NB4 (cell line): ENCODE measurements at regions not wholly inside any gene's neighbourhood (a gene's known extent, or its start where the extent isn't known, plus 50 kb on each side); places are given as distances from the start of the nearest gene placed in this dataset.

Experiments
- POLR2A ChIP-seq: IDR thresholded peaks from 2 replicates; pipeline ENCODE4 v1.6.1; 2011; ENCODE audit warnings: mild to moderate bottlenecking; ENCODE audit not compliant: insufficient read length; ENCODE audit errors: extremely low read depth
- TF ChIP-seq, protein P1 (sequence below): IDR thresholded peaks from one replicate; pipeline ENCODE4 v1.5.1; 2012; ENCODE audit warnings: low read depth, low read length
- TF ChIP-seq, protein P2 (sequence below): IDR thresholded peaks from 2 replicates; pipeline ENCODE4 v1.6.1; 2011; ENCODE audit warnings: low read depth, low read length

DNA sequence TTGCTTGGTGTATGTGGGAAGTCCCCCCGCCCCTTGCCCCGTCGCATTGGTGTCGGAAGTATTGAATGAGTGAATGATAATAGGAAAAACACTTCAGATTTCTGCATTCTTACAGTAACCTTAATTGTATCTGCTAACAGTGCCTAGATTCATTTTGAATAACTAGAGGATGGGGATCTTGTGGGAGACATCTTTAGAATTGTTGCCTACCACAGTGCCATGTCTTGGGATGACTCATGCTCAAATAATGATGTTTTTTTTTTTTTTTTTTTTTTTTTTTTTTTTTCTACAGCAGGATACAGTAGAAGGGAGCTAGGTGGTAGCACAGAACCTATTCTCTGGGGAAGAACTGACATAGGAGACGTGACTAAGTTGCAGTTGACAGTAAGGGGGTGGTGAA lies 237.9 kb downstream of the USP25 start:
- TF ChIP-seq, protein P1, sequence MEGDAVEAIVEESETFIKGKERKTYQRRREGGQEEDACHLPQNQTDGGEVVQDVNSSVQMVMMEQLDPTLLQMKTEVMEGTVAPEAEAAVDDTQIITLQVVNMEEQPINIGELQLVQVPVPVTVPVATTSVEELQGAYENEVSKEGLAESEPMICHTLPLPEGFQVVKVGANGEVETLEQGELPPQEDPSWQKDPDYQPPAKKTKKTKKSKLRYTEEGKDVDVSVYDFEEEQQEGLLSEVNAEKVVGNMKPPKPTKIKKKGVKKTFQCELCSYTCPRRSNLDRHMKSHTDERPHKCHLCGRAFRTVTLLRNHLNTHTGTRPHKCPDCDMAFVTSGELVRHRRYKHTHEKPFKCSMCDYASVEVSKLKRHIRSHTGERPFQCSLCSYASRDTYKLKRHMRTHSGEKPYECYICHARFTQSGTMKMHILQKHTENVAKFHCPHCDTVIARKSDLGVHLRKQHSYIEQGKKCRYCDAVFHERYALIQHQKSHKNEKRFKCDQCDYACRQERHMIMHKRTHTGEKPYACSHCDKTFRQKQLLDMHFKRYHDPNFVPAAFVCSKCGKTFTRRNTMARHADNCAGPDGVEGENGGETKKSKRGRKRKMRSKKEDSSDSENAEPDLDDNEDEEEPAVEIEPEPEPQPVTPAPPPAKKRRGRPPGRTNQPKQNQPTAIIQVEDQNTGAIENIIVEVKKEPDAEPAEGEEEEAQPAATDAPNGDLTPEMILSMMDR: no peak
- TF ChIP-seq, protein P2, sequence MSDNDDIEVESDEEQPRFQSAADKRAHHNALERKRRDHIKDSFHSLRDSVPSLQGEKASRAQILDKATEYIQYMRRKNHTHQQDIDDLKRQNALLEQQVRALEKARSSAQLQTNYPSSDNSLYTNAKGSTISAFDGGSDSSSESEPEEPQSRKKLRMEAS: no peak
- TF ChIP-seq POLR2A: no peak
